ENCODE measurements at regions not wholly inside any gene's neighbourhood (a gene's known extent, or its start where the extent isn't known, plus 50 kb on each side); places are given as distances from the start of the nearest gene placed in this dataset.

- TF ChIP-seq CTCF (IDR thresholded peaks at IDR 0.05; ENCODE audit: low read depth, low read length), result no peak
These were observed 422.1 kb downstream of the COG6 start for GRCh38 chr13:40077396-40078027.

GRCh38 chr13:40079721-40080120 lies 424.3 kb downstream of the COG6 start:
- no peak for DNase-seq (ENCODE audit: low read depth in 2 of 2)
- H3K4me3 ChIP-seq (replicated peaks in 1 of 2; ENCODE audit: low read depth in 2 of 2, low read length in 2 of 2), result no peak overlapping the region
- TF ChIP-seq CTCF (IDR thresholded peaks at IDR 0.05; ENCODE audit: low read depth, low read length), result no peak

More at GRCh38 chr13:40077396-40078027, 422.1 kb downstream of the COG6 start:
- no peak for DNase-seq (ENCODE audit: low read depth in 2 of 2)
- H3K4me3 ChIP-seq (replicated peaks in 1 of 2; ENCODE audit: low read depth in 2 of 2, low read length in 2 of 2), result no peak overlapping the region

- DNase-seq (ENCODE audit: low read depth in 2 of 2), result no peak
- TF ChIP-seq CTCF (IDR thresholded peaks at IDR 0.05; ENCODE audit: low read depth, low read length), result no peak
- no peak overlapping the region for H3K4me3 ChIP-seq (replicated peaks in 1 of 2; ENCODE audit: low read depth in 2 of 2, low read length in 2 of 2)
These were observed 425.2 kb downstream of the COG6 start for GRCh38 chr13:40080676-40081075.

GRCh38 chr13:40082639-40083038 lies 427.2 kb downstream of the COG6 start:
- no peak for TF ChIP-seq CTCF (IDR thresholded peaks at IDR 0.05; ENCODE audit: low read depth, low read length)
- H3K4me3 ChIP-seq (replicated peaks in 1 of 2; ENCODE audit: low read depth in 2 of 2, low read length in 2 of 2), result no peak overlapping the region
- peak in 1 of 2 donors; percentile 96 for DNase-seq (ENCODE audit: low read depth in 2 of 2)

- no peak for DNase-seq (ENCODE audit: low read depth in 2 of 2)
- no peak for TF ChIP-seq CTCF (IDR thresholded peaks at IDR 0.05; ENCODE audit: low read depth, low read length)
- H3K4me3 ChIP-seq (replicated peaks in 1 of 2; ENCODE audit: low read depth in 2 of 2, low read length in 2 of 2), result no peak overlapping the region
These were observed 428.4 kb downstream of the COG6 start for GRCh38 chr13:40083841-40084240.

GRCh38 chr13:40084934-40085333 lies 429.5 kb downstream of the COG6 start:
- no peak overlapping the region for H3K4me3 ChIP-seq (replicated peaks in 1 of 2; ENCODE audit: low read depth in 2 of 2, low read length in 2 of 2)
- DNase-seq (ENCODE audit: low read depth in 2 of 2), result no peak
- TF ChIP-seq CTCF (IDR thresholded peaks at IDR 0.05; ENCODE audit: low read depth, low read length), result no peak

All from cardiac fibroblast (primary cell).